SK-N-SH (cell line): ENCODE measurements at regions not wholly inside any gene's neighbourhood (a gene's known extent, or its start where the extent isn't known, plus 50 kb on each side); places are given as distances from the start of the nearest gene placed in this dataset.

ENCODE experiments used
- CTCF ChIP-seq: fragments of 200-600 bp; sonication (generic); IDR thresholded peaks from 2 replicates; pipeline ENCODE4 v1.6.1; 2017; ENCODE audit warnings: antibody characterized with exemption, mild to moderate bottlenecking, moderate library complexity
- ELF1 ChIP-seq: IDR thresholded peaks from 2 replicates; pipeline ENCODE4 v1.4.0; 2012
- EP300 ChIP-seq, 2 experiments: IDR thresholded peaks; 2 replicates each; pipeline versions ENCODE4 v1.4.0 to v1.6.1; 2012; ENCODE audit warnings: borderline replicate concordance in 1 of 2, low read depth in 1 of 2, low read length in 1 of 2
- GABPA ChIP-seq: IDR thresholded peaks from 2 replicates; pipeline ENCODE4 v1.4.0; 2012; ENCODE audit warnings: low read depth, mild to moderate bottlenecking
- REST ChIP-seq: IDR thresholded peaks from 2 replicates; pipeline ENCODE4 v1.6.1; 2012; ENCODE audit warnings: mild to moderate bottlenecking, low read depth, low read length, moderate library complexity
- TAF1 ChIP-seq: IDR thresholded peaks from 2 replicates; pipeline ENCODE4 v1.6.1; 2012; ENCODE audit warnings: low read depth, mild to moderate bottlenecking, low read length, moderate library complexity, borderline replicate concordance
- TCF12 ChIP-seq: IDR thresholded peaks from 2 replicates; pipeline ENCODE4 v1.4.0; 2012
- USF1 ChIP-seq: IDR thresholded peaks from 2 replicates; pipeline ENCODE4 v1.4.0; 2012; ENCODE audit warnings: low read depth, borderline replicate concordance
- ZBTB33 ChIP-seq: IDR thresholded peaks from 2 replicates; pipeline ENCODE4 v1.4.0; 2012; ENCODE audit warnings: low read depth, borderline replicate concordance

GRCh38 chr22:47940211-47940610 is 1177.8 kb downstream of the TBC1D22A start:
- TF ChIP-seq REST (no peak), CTCF (no peak), TCF12 (no peak), TAF1 (no peak), ZBTB33 (no peak), GABPA (no peak), EP300 (IDR thresholded peaks at IDR 0.05; ENCODE audit: borderline replicate concordance in 1 of 2, low read depth in 1 of 2, low read length in 1 of 2) (no peak), ELF1 (no peak), USF1 (no peak)
